OCI-LY7 (cell line): ENCODE measurements at regions not wholly inside any gene's neighbourhood (a gene's known extent, or its start where the extent isn't known, plus 50 kb on each side); places are given as distances from the start of the nearest gene placed in this dataset.

Experiments used
- EZH2phosphoT487 ChIP-seq: fragments of 200-600 bp; sonication (generic); IDR thresholded peaks from 2 replicates; pipeline ENCODE4 v1.6.1; 2018; ENCODE audit warnings: low read depth, borderline replicate concordance, mild to moderate bottlenecking, mixed run types, antibody characterized with exemption, low read length, moderate library complexity, mixed read lengths
- TF ChIP-seq, protein P1 (sequence below): fragments of 200-600 bp; sonication (generic); conservative IDR thresholded peaks from 2 replicates; pipeline ENCODE4 v1.5.1; 2014; ENCODE audit warnings: mild to moderate bottlenecking, antibody characterized with exemption, low read length, moderate library complexity, mixed read lengths

DNA sequence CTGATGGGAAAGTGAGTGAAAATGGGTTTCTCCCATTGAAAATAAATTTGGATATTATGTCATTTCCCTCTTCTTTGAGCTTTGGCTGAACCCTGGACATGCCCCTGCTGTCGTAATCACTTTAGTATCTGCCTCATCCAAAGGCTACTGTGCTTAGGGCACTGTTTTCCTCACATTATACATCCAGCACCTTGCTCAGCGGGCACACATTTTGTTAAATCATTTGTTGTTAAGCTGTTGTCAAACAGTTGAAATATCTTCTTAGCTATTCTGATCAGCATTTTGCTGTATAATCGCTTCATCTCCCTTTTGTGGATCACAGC, 352.7 kb upstream of the CD180 start:
- TF ChIP-seq, protein P1, sequence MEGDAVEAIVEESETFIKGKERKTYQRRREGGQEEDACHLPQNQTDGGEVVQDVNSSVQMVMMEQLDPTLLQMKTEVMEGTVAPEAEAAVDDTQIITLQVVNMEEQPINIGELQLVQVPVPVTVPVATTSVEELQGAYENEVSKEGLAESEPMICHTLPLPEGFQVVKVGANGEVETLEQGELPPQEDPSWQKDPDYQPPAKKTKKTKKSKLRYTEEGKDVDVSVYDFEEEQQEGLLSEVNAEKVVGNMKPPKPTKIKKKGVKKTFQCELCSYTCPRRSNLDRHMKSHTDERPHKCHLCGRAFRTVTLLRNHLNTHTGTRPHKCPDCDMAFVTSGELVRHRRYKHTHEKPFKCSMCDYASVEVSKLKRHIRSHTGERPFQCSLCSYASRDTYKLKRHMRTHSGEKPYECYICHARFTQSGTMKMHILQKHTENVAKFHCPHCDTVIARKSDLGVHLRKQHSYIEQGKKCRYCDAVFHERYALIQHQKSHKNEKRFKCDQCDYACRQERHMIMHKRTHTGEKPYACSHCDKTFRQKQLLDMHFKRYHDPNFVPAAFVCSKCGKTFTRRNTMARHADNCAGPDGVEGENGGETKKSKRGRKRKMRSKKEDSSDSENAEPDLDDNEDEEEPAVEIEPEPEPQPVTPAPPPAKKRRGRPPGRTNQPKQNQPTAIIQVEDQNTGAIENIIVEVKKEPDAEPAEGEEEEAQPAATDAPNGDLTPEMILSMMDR: no peak
- no peak for TF ChIP-seq EZH2phosphoT487
